MM.1S (cell line): ENCODE measurements at regions not wholly inside any gene's neighbourhood (a gene's known extent, or its start where the extent isn't known, plus 50 kb on each side); places are given as distances from the start of the nearest gene placed in this dataset.

Source experiments
- EZH2 ChIP-seq: fragments of 300-600 bp; sonication (generic); optimal IDR thresholded peaks from 2 replicates; pipeline ENCODE3; 2017; ENCODE audit warnings: low read depth, mild to moderate bottlenecking, antibody characterized with exemption, low read length, mixed read lengths
- EZH2phosphoT487 ChIP-seq: fragments of 300-600 bp; sonication (generic); IDR thresholded peaks from 2 replicates; pipeline ENCODE4 v1.6.1; 2018; ENCODE audit warnings: antibody characterized with exemption, low read length
- TF ChIP-seq, protein P1 (sequence below): fragments of 300-600 bp; sonication (generic); IDR thresholded peaks from 2 replicates; pipeline ENCODE4 v1.5.1; 2016; ENCODE audit warnings: antibody characterized with exemption, low read length, mixed read lengths

DNA sequence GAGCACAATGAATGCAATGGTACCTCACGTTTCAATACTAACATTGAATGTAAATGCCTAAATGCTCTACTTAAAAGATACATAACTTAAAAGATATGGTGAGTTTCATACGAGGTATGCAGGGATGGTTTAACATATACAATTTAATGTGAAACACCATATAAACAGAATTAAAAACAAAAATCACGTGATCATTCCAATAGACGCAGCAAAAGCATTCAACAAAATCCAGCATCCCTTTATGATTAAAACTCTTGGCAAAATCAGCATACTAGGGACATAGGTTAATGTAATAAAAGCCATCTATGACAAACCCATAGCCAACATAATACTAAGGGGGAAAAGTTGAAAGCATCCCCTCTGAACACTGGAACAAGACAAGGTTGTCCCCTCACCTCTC, 845.7 kb downstream of the SLC16A7 start:
- TF ChIP-seq, protein P1, sequence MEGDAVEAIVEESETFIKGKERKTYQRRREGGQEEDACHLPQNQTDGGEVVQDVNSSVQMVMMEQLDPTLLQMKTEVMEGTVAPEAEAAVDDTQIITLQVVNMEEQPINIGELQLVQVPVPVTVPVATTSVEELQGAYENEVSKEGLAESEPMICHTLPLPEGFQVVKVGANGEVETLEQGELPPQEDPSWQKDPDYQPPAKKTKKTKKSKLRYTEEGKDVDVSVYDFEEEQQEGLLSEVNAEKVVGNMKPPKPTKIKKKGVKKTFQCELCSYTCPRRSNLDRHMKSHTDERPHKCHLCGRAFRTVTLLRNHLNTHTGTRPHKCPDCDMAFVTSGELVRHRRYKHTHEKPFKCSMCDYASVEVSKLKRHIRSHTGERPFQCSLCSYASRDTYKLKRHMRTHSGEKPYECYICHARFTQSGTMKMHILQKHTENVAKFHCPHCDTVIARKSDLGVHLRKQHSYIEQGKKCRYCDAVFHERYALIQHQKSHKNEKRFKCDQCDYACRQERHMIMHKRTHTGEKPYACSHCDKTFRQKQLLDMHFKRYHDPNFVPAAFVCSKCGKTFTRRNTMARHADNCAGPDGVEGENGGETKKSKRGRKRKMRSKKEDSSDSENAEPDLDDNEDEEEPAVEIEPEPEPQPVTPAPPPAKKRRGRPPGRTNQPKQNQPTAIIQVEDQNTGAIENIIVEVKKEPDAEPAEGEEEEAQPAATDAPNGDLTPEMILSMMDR: no peak
- TF ChIP-seq EZH2phosphoT487: no peak
- no peak for TF ChIP-seq EZH2
